ENCODE measurements at regions not wholly inside any gene's neighbourhood (a gene's known extent, or its start where the extent isn't known, plus 50 kb on each side); places are given as distances from the start of the nearest gene placed in this dataset.
"Not testable (repeated sequence)": the region's sequence is repeated elsewhere in the genome, so short reads cannot be mapped to it uniquely, and the experiment has no call there.

DNA sequence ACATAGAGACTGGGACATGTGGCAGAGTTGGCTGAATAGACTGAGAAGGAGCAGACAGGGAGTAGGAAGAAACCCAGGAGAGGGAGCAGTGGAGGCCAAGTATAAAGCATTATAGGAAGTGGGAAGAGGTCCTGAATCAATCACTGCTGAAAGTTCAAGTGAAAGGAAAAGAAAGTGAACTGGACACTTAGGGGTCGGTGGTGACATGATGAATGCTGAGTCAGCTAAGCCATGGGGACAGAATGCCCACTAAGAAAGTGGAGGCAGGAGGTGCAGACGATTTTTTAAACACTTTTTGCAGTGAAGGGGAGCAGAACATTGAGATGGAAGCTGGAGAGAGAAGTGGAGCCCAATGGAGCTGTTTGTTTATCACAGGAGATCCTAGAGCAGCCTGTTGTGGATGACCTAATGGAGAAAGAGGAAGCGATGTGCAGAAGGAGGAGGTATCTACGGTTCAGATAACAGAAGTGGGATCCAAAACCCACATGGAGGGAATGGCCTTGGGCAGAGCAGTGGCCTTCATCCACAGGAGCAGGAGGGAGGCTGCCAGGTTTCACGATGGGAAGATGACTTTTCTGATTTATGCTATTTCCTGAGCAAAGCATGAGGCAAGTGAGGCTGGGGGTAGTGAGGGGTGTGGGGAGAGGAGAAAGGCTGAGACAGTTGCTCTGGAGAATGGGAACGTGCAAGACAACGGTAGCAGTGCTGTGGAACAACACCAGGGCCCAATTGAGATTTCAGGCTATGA is 208.2 kb downstream of the RPLP1 start:
- no peak for DNase-seq

DNA sequence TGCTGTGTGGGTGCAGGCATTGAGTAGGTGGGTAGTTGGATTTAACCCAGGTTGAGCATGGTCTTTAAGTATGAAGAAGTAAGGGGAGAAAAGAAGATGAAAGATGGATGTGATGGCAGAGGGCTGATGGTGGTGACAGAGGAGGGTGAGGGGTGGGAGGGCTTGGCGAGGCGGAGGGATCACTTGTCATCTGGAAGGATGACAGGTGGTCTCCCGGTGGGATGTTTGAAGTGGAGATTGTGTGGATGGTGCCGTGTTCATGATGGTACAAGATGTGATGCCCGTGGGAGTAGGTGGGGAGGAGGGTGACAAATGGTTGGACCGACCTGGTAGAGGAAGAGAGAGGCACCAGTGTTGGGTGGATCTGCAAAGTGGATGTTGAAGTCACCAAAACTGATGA is 208.8 kb downstream of the RPLP1 start:
- no peak for DNase-seq

DNA sequence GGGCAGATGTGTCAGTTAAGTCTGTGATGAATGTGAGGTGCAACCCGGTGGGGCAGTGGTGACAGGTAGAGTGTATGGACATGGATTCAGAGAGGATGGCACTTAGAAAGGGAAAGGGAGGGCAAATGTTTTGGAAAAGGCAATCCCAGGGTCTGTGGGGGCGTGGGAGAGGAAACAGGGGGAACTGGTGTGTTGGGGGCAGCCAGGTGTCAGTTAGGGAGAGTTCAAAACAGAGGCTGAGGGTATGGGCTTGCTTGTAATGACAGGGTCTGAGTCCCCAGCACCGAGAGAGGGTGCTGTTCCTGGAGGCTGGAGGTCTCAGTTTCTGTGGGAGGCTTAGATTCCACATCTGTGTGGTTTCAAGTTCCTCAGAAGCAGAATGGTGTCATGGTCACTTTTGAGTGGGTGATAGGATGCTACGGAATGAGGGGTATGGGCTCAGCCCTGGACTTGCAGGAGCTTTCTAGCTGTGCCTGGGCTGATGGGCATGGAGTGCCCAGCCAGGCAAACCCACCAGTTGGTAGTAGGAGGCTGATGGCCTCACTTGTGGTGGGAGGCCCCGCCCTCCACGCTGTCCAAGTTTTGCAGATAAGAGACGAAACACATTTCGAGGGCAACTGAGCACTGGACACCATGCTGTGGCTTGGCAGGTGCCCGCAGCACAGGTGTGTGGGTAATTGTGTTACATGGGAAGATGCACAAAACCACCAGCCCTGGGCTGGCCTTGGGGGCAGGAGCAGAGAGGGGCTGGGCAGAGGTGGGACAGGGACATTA is 209.4 kb downstream of the RPLP1 start:
- DNase-seq, result no peak

DNA sequence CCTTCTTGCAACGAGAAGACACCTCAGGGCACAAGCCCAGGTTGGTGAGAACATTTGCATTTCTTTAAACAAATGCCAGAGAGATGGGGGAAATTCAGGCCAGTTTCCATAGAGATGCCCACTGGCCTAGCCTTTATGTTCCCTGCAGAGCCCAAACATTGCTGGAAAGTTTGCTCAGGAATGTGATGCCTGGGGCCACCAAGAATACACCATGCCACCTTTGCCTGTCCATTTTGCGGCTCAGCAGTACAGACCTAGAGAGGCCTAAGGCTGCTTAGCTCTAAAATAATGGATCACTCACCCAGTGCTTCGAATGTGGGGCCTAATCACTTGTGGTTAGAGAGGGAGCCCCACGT is 210.0 kb downstream of the RPLP1 start:
- no peak for DNase-seq

DNA sequence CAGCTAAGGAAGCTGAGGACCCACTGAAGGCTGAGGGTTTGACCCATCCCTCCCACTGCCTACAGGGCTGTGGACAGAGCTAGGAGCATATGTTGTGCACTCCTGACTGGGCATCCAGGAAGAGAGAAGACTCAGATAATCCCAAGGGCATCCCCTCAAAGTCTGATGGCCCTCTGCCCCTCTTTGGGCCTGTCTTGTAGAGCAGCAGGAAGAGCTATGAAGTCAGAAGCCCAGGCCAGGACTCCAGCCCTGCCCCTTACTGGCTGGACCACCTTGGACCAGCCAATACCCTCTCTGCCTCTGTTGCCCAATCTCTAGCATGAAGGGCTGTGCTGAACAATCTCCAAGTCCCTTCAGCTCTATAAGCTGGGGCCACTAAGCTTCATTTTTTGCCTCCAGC is 210.8 kb downstream of the RPLP1 start:
- no peak for DNase-seq

DNA sequence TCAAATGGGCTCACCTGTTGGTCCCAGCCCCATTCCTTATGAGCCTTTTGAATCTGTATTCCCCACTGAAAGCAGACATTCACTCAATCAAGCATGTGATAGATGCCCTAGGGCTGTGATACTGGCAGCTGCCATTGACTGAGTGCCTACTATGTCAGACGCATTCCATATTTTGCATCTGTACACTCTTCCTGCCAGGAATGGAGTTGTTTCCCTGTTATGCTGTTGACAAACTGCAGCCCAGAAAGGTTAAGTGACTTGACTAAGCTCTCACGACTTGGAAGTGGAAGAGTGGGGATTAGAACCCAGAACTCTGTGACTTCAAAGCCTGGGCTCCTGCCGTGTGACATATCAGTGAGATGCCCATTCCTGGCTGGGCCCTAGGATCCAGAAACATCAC is 211.4 kb downstream of the RPLP1 start:
- no peak for DNase-seq

DNA sequence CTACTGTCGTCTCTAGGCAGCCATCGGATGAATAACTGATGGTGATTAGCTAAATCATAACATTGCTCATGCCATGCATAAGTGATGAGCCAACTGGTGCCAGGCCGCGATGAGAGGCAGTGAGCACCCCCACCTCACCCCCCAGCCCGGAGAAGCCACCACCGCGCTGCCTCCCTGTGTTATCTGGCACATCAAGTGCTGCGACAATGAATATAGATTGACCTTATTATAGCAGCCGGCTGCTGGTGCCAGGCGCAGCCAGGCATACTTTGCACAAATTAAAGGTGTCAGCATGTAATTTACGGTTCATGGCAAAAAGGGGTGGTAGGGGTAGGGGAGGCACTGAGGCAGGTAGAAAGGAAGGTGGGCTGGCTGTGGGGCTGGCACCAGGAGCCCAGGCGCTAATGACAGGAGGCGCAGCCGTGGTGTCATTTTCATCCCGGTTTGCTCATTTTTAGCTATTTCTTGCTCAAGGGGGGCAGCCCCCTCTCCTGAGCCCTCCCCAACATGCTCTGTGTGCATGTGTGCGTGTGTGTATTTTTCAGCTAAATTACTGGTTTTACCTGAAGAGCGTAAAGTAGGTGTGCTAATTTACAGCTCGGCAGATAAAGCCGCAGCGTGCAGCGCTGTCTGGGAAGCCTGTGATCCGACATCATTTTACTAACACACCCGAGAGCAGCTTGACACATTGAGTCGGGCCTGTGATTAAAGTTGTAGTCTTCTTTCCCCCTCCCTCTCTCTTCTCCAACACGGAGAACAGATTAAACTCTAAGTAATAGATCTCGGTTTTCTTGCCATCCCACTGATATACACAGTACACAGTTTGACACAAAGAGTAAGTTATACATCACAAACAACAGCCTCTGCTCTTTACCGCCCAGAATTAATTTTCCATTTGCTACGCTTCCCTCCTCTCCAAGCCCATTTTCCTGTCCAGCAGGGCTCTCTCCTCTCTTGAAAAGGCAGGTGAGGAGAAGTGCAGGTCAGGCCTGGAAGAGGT is 212.3 kb downstream of the RPLP1 start:
- DNase-seq, result no peak

DNA sequence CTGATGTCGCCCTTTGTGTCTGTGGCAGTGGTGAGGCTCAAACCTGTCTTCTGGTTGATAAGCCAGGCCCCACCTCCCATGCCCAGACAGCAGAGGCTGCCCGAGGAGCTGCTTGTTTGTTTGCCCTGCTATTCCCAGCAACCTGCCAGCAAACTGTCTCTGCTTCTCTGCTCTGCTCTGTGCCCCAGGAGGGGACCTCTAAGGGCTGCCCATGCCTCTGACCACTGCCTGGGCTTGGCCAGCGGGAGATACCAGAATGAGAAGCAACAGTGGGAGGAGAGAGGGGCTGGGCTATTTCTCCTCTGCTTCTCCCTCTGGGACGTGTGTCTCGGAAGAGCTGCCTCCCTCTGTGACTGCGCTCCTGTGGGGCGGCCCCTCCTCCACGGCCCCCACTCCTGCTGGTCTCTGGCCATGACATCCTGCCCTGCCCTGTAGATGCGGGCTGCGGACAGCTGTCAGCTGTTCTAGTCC is 213.1 kb downstream of the RPLP1 start:
- no peak for DNase-seq

DNA sequence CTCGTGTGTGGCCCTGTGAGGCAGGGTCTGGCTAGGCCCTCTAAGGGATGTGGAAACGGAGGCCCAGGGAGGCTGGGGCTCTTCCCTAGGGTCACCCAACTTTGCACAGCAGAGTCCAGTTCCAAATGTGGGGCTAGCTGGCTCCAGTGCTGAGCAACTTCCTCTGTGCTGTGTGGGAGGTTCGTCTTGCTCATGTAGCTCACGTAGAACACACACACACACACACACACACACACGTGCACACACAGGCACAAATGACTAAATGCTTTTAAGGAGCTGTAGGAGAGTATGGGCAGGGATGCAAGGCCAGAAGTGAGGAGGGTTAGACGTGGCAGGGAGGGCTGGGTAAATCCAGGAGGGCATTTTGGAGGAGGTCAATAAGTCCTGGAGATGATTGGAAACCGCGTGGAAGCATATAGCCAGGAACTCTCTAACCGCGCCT is 213.8 kb downstream of the RPLP1 start:
- DNase-seq, result no peak

DNA sequence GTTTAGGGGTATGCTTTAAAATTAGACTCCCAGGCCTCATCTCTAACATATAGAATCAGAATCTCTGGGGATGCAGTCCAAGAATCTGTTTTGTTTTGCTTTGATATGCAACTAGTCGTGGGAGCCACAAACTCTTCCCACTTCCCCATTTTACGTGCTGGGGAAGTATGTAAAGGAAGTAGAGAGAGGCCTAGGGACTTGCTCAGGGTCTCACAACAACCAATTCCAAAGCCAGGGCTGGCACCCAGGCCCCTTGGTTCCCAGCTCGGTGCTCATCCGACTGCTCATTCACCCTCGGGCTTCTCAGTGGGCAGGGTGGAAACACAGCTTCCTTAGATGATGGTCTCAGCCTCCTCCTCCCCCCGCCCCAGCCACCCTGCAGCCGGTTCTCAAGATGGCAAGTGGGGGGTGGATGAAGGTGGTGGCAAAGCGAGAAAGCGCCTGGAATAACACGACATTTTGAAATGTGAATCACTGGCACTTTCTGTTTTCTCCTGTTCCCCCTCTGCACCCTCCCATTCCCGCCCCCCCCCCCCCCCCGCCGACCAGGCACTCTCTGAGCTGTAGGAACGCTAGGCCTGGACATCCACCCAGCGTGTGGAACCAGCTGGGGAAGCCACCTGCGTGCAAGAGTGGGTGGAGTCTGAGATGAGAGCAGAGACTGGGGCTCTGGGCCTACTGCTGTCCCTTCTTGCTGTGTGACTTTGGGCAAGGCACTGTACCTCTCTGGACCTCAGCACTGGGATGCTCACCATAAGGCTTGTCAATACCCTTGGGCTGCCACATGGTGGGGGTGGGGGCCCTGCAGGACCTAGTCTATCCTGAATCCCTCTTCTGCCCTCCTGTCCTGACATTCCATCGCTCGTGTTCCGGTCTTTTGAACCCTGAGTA is 214.5 kb downstream of the RPLP1 start:
- DNase-seq, result no peak

DNA sequence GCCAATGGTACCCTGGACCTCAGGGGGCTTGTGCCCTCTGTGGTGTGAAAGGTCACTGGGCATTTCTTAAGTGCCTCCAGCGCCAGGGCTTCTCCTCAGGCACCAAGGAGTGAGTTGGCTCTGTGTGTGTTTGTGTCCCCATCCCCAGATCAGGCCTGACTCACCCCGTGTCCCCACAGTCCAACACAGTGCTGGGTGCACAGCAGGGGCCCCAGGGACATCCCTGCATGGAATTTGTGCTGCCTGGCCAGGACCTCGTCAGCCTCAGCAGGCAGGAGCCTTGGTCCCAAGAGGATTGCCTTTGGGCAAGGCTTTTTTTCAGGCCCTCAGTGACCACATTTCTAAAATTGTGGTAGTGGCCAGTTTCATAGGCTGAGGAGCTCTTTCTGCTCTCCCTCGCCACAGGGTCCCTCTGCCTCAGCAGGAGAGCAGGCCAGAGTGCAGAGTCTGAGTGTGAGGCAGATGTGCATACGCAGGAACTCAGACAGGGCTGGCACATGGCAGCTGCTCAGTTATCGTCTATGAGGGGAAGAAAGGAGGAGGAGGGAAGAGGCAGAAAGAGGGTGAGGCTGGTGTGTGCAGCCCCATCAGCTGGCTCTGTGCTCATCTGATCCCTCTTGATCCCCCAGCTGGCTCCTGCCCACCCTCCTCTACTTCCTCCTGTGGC is 215.6 kb downstream of the RPLP1 start:
- DNase-seq, result no peak

DNA sequence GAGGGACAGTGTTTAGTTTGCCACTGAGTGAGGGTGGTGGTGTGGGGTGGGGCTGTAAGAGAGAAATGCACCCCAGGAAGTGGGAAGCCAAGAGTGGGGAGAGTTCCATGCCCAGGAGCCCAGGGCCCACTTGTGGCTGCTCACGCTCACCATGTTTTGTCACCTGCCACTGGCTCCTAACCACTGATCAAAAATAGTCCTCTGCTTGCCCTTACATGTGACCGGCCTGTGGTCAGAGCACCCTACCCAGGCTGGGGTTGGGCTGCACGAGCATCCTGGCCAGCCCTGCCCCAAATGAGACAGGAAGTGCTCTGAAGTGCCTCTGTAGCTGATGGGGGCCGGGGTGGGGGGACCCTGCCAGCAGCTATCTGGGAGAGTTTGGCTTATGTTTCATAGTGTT is 216.3 kb downstream of the RPLP1 start:
- no peak for DNase-seq

DNA sequence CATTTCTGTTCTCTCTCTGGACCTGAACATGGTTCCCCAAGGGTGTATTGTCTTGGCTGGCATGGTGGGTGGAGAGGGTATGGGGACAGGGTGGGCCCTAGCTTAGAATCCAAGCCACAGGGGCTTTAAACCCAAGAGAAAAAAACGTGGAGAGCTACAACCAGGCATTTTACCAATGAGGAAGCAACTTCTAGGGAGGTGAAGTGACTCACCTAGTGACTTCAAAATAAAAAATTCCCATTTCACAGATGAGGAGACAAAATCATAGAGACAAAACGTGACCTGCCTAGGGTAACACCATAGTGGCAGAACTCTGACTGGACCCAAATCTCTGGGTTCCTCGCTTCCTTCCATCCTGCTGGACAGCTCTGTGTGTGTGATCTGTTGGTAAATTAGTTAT is 216.8 kb downstream of the RPLP1 start:
- no peak for DNase-seq

DNA sequence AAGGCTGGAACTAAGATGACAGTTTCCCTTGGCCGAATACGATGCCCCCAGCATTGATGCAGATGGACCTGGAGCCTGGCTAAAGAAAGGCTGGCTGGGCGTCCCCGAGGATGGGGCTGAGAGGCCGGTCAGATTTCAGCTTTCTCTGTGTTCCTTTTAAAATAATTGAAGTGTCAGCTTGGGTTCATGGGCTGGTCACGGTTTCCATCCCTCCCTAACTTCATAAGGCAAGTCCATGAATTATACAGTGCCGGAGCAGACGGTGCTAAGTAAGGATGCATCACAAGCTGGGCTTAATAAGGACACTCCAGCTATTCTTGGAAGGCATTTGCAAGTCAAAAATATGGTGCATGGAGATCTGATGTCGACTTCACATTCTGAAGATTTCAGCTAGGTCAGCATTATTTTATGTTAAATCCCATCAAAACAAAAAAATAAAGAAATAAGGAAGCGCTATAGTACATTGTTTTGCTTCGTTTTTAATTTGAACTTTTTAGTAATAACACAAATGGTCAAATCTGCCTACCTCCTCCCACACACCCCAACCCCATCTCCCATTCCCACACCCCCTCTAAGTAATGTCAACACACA is 220.8 kb downstream of the RPLP1 start:
- DNase-seq, result no peak

DNA sequence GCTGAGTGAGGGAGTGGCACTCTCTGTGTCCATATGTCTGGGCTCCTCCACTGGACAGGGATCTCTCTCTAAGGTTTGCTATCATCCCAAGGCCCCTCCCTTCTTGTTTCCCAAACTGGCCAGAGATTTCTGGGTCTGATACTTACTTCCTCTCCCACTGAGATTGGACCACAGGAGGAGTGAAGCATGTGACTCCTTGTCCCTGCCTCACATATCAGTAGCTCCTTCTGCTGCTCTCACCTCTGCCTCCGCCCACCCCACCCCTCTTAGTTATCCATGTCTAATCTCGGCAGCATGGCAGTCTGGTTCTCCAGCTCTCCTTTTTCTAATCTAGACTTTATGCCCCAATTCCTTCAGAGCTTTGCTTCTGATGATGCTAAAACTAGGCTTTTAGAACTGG is 223.1 kb downstream of the RPLP1 start:
- DNase-seq, result no peak

DNA sequence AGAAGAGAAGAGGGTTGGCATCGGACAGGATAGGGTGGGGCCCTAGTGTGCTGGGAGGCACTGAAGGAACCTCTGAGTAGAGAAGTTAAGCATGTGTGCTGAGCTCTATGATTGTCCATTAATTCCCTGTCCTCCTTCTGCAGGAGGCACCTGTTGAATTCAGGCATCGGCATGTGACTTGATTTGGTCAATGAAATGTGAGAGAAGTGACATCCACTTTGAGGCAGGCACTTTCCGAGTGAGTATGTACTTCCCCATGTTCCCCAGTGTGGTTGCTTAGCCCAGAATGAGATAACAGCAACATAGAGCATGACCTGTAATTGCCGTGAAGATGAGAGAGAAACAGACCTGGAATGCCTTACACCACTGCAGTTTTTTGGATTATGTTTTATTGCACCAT is 224.8 kb downstream of the RPLP1 start:
- no peak for DNase-seq

DNA sequence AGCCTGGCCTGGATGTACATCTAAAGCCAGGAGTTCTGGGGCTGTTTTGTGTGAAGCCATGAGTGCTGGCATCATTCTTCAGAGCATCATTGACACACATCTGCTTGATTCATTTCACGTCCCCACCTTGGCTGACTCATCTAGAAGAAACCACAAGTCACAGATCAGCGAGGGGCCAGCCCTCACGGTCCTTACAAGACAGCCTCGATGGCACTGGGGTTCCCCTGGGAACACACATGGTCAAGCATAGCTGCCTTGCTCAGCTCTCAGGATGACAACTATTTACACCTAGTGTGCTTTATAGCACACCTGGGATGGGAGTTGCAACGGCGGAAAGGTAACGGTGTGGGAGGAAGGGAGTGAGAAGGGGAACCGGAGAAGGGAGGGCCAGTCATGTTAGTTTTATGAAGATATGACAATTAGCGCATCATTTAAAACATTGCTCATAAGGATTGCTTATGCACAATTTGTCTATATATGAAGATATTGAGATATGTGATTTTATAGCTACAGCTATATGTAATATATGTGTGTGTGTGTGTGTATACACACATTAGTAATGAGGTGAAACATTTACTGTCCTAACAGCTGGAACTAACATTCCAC is 227.1 kb downstream of the RPLP1 start:
- peak; percentile 6 for DNase-seq

DNA sequence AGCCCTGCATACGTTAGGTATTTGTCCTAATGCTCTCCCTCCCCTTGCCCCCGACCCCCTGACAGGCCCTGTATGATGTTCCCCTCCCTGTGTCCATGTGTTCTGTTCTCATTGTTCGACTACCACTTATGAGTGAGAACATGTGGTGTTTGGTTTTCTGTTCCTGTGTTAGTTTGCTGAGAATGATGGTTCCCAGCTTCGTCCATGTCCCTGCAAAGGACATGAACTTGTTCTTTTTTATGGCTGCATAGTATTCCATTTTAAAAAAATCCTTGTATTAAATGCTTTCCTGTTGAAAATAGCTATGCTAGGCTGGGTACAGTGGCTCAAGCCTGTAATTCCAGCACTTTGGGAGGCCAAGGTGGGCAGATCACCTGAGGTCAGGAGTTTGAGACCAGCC is 232.2 kb downstream of the RPLP1 start:
- not testable (repeated sequence) for DNase-seq

DNA sequence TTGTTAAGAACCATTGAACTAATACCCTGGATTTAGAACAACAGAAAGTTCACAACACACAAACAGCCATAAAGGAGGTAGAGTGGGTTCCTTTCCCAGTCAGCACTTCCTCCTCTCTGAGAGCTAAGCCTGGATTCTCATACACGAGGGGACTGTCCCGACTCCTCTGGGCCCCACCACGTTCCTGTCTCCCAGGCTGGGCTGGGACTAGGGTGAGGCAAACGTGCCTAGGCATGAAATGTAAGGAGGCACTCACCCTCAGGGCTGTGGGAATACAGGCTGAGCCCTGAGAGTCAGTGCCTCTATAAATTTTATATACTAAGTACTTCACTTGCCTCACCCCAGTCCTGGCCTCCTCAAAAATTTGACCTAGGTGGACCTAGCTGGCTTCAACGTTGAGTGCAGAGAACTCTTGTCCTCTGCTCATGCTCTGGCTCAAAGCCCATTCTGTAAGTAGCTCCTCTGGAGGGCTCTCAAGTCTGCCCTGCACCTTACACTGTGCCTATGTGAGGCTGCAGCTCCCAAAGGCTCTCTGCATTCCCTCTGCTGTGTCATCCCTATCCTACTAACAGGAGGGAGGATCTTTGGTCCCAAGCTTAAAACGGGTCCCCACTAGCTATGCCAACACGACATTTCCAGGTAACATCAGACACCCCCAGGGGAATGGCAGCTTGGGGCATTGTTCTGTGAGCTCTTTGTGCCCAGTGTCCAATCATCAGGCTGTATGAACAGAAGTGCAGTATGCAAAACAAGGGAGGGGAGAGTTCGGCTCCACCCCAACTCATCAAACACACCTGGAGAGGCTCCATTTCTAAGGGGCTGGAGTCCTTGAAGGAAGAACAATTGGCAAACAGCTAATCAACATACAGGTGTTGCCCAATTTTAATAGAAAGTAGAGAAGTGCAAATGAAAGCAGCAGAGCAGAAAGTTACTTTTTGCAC is 233.2 kb downstream of the RPLP1 start:
- no peak for DNase-seq

DNA sequence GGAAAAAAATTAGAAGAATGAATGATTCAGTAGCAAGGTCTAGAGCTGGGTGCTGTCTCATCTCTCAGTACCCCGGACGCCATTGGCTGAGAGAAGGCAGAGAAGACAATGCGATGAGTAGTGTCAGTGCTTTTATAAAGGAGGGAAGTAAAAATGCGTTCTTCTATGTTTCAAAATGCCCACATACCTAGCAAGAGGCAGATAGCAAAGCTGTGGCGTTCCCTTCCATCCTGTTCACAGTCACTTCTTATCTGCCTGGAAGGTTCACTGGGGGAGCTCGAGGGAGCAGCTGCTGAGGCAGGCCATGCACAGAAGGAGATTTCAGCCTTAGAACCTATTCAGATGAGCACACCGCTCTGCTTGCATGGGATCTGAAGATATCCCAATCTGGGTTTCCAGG is 234.0 kb downstream of the RPLP1 start:
- DNase-seq, result no peak

All from stimulated activated CD4-positive, alpha-beta T cell treated with anti-CD3 and anti-CD28 coated beads, Interleukin-12 subunit alpha, Interleukin-12 subunit beta, amount 100 ng/mL, for 4 hours (primary cell).